RWPE2 (cell line): ENCODE measurements at regions not wholly inside any gene's neighbourhood (a gene's known extent, or its start where the extent isn't known, plus 50 kb on each side); places are given as distances from the start of the nearest gene placed in this dataset.

ENCODE experiments used
- ATAC-seq: fragments of 200-7000 bp; cut with Tn5 transposase; 3 replicates; pipeline ENCODE4 v1.9.1; 2021; ENCODE audit warnings: low read depth
- DNase-seq: peaks from one replicate; pipeline ENCODE4 v3.0.0-alpha.2; 2020; ENCODE audit warnings: low spot score
- H3K27ac ChIP-seq: fragments of 450-650 bp; 2 replicates; pipeline ENCODE4 v1.5.1; 2017; ENCODE audit warnings: mild to moderate bottlenecking; ENCODE audit not compliant: poor library complexity, severe bottlenecking
- H3K27me3 ChIP-seq: fragments of 250-450 bp; sonication (Bioruptor Pico); 2 replicates; pipeline ENCODE4 v1.5.1; 2021; ENCODE audit warnings: mild to moderate bottlenecking, moderate library complexity; ENCODE audit not compliant: insufficient read depth, poor library complexity, severe bottlenecking
- H3K36me3 ChIP-seq: fragments of 250-450 bp; sonication (Bioruptor Pico); 2 replicates; pipeline ENCODE4 v1.5.1; 2020; ENCODE audit warnings: low read depth, mild to moderate bottlenecking, moderate library complexity
- H3K4me1 ChIP-seq: fragments of 250-450 bp; sonication (Bioruptor Pico); 2 replicates; pipeline ENCODE4 v1.5.1; 2021; ENCODE audit warnings: mild to moderate bottlenecking, moderate library complexity; ENCODE audit not compliant: insufficient read depth, poor library complexity, severe bottlenecking
- H3K4me3 ChIP-seq: fragments of 250-450 bp; sonication (Bioruptor Pico); 2 replicates; pipeline ENCODE4 v1.5.1; 2021; ENCODE audit warnings: mild to moderate bottlenecking, moderate library complexity; ENCODE audit not compliant: severe bottlenecking
- H3K9me3 ChIP-seq: fragments of 250-450 bp; sonication (Bioruptor Pico); 2 replicates; pipeline ENCODE4 v1.5.1; 2021; ENCODE audit warnings: mild to moderate bottlenecking, moderate library complexity; ENCODE audit not compliant: severe bottlenecking
- TF ChIP-seq, protein P1 (sequence below): fragments of 450-650 bp; IDR thresholded peaks from one replicate; pipeline ENCODE4 v1.5.1; 2017; ENCODE audit warnings: mild to moderate bottlenecking, moderate library complexity; ENCODE audit not compliant: poor library complexity, severe bottlenecking

DNA sequence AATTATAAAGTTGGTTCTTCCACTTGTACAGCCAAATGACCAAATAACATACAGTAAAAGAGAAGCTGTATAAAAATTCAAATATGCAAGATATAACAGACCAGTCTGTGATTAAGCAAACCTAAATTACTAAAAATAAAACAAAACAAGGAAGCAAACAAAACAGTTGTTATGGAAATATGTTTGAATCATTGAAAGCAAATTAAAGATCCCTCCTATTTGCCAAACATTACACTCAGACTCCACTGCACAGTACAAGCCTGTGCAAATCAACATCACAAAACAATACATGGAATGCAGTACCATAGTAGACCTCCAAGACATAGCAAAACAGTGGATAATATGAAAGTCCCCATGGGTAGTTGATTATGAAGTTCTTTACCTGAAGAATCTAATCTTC is 288.1 kb upstream of the PTGER4 start:
- ATAC-seq = peak; percentile 73; the same call in 2 of the 3 replicates
- H3K9me3 ChIP-seq = no peaks in the 10 kb centered on the region
- H3K27me3 ChIP-seq = no peaks in the 10 kb centered on the region
- DNase-seq = no peak
- H3K4me3 ChIP-seq = no peak overlapping the region
- no peak overlapping the region for H3K27ac ChIP-seq
- H3K4me1 ChIP-seq = no peaks in the 10 kb centered on the region
- H3K36me3 ChIP-seq = no peaks in the 10 kb centered on the region
- TF ChIP-seq, protein P1, sequence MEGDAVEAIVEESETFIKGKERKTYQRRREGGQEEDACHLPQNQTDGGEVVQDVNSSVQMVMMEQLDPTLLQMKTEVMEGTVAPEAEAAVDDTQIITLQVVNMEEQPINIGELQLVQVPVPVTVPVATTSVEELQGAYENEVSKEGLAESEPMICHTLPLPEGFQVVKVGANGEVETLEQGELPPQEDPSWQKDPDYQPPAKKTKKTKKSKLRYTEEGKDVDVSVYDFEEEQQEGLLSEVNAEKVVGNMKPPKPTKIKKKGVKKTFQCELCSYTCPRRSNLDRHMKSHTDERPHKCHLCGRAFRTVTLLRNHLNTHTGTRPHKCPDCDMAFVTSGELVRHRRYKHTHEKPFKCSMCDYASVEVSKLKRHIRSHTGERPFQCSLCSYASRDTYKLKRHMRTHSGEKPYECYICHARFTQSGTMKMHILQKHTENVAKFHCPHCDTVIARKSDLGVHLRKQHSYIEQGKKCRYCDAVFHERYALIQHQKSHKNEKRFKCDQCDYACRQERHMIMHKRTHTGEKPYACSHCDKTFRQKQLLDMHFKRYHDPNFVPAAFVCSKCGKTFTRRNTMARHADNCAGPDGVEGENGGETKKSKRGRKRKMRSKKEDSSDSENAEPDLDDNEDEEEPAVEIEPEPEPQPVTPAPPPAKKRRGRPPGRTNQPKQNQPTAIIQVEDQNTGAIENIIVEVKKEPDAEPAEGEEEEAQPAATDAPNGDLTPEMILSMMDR = no peak

DNA sequence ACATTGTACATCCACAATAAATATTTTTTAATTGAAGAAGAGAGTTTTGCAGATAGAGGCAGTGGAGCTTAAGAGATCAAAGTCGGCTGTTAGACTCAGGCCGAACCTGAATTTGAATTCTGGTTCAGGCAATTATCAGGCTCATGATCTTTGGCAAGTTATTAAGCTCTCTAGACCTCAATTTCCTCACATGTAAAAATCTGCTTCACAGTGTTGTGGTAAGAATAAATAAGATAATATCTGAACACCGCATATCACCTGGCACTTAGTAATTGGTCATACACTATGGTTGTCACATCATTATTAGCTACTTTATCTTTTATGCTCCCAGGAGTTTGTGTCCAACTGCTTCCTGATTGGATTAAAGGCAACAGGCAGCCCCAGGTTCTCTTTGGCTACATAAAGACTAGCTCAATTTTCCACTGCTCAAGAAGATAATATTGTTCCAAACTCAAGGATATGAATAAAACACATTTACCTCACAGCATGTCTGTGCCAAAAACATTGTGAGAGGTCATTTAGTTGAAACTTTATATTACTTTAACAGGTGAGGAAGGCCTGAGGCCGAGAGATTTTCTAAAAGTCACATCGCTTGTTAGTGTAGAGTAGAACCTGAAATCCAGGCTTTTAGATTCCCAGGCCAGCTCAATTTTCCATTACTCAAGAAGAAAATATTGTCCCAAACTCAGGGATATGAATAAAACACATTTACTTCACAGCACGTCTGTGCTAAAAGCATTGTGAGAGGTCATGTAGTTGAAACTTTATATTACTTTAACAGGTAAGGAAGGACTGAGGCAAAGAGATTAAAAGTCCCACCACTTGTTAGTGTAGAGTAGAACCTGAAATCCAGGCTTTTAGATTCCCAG is 289.2 kb upstream of the PTGER4 start:
- Histone ChIP-seq H3K27ac (no peak overlapping the region), H3K4me3 (no peak overlapping the region), H3K36me3 (no peaks in the 10 kb centered on the region), H3K27me3 (no peaks in the 10 kb centered on the region), H3K4me1 (peaks cover 8% of the 10 kb centered on the region), H3K9me3 (no peaks in the 10 kb centered on the region)
- DNase-seq (no peak), ATAC-seq (no peak)
- TF ChIP-seq, protein P1 = no peak

GRCh38 chr5:40389591-40389990 is 290.1 kb upstream of the PTGER4 start:
- Histone ChIP-seq H3K27ac (no peak overlapping the region), H3K27me3 (no peaks in the 10 kb centered on the region), H3K4me3 (no peak overlapping the region), H3K9me3 (no peaks in the 10 kb centered on the region), H3K4me1 (peaks cover 16% of the 10 kb centered on the region), H3K36me3 (no peaks in the 10 kb centered on the region)
- TF ChIP-seq, protein P1 = no peak
- no peak for ATAC-seq
- DNase-seq = no peak

- H3K4me3 ChIP-seq = no peak overlapping the region
- no peaks in the 10 kb centered on the region for H3K9me3 ChIP-seq
- H3K27me3 ChIP-seq = no peaks in the 10 kb centered on the region
- no peak for ATAC-seq
- TF ChIP-seq, protein P1 = no peak
- no peaks in the 10 kb centered on the region for H3K36me3 ChIP-seq
- H3K4me1 ChIP-seq = peaks cover 47% of the 10 kb centered on the region
- DNase-seq = no peak
- peak overlapping the region; percentile 73 for H3K27ac ChIP-seq
Measured at GRCh38 chr5:40386289-40386688, 293.4 kb upstream of the PTGER4 start.

DNA sequence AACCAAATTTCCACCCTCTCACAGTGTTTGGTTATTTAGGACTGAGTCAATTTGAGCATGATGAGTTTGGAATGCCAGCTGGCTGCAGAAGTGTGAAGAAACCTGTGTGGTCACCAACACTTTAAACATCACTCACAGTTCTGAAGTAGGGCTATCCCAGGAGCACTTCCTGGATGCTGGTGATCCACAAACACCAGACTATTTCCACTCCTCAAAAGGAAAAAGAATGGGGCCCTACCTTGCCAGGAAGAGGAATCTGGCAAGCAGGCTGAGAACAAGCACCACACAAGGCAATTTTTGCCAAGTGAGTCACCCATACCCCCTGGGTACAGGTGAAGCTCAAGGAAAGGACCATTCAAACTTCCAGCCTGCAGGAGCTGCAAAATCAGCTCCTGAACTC is 294.2 kb upstream of the PTGER4 start:
- Histone ChIP-seq H3K36me3 (no peaks in the 10 kb centered on the region), H3K27ac (peak overlapping the region; percentile 73), H3K9me3 (no peaks in the 10 kb centered on the region), H3K4me3 (no peak overlapping the region), H3K4me1 (peaks cover 51% of the 10 kb centered on the region), H3K27me3 (no peaks in the 10 kb centered on the region)
- TF ChIP-seq, protein P1 = no peak
- DNase-seq = peak; percentile 94
- ATAC-seq = peak; percentile 76
